Skeletal muscle satellite cell (primary cell): ENCODE measurements at regions not wholly inside any gene's neighbourhood (a gene's known extent, or its start where the extent isn't known, plus 50 kb on each side); places are given as distances from the start of the nearest gene placed in this dataset.

Source experiments
- H3K27me3 ChIP-seq: 2 replicates; pipeline ENCODE4 v1.7.0; 2013; ENCODE audit warnings: low read length; ENCODE audit not compliant: control insufficient read depth, insufficient read depth
- H3K36me3 ChIP-seq: 2 replicates; pipeline ENCODE4 v1.7.0; 2013; ENCODE audit warnings: mild to moderate bottlenecking, control low read depth, low read length; ENCODE audit not compliant: insufficient read depth
- H3K4me1 ChIP-seq: 2 replicates; pipeline ENCODE4 v1.7.0; 2013; ENCODE audit warnings: low read length; ENCODE audit not compliant: control insufficient read depth, insufficient read depth
- H3K4me2 ChIP-seq: 2 replicates; pipeline ENCODE4 v1.7.0; 2013; ENCODE audit warnings: mild to moderate bottlenecking, low read length
- H3K4me3 ChIP-seq: 2 replicates; pipeline ENCODE4 v1.7.0; 2013; ENCODE audit warnings: low read length
- H3K9ac ChIP-seq: 2 replicates; pipeline ENCODE4 v1.7.0; 2013; ENCODE audit warnings: mild to moderate bottlenecking, low read depth, low read length, moderate library complexity
- H3K9me3 ChIP-seq: replicated peaks from 2 replicates; pipeline ENCODE4 v1.7.0; 2013; ENCODE audit warnings: mild to moderate bottlenecking, control low read depth, low read length

DNA sequence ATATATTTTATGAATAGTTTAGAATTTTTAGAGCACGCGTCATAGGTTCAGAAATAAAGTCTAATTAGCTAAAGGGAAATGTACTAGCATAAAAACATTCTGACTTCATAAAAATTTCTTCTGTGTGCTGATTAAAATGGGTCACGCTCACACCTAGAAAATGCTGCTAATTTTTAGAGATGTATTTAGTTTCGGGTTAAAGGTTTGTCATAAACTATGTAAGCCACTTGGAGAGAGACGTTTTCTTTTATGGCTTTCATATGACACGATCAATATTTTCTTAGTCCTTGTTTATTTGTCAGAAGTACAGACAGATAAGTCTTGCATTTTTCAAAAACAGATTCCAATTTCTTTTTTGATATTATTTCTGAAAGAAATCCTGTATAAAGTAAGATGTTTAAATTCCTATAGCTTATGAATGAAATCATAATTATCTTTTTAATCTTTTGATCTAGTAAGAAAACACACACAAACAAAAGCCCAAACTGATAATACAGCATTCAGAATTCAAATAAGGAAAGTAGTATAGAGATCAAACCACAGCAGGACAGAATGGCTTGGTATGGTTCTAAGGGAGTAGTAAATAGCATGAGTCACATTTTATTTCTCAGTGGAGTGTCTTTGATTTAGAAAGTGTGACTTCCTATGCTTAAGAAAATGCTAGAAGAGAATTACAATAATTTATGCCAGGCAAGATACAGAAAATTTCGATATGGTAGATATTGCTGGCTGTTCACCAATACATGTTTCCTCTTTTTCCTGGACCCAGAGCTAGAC lies 236.6 kb downstream of the GPD2 start:
- no peak overlapping the region for H3K4me3 ChIP-seq
- H3K9ac ChIP-seq: no peak overlapping the region
- no peaks in the 10 kb centered on the region for H3K27me3 ChIP-seq
- no peaks in the 10 kb centered on the region for H3K4me1 ChIP-seq
- no peaks in the 10 kb centered on the region for H3K36me3 ChIP-seq
- no peak overlapping the region for H3K4me2 ChIP-seq
- H3K9me3 ChIP-seq: no peaks in the 10 kb centered on the region

DNA sequence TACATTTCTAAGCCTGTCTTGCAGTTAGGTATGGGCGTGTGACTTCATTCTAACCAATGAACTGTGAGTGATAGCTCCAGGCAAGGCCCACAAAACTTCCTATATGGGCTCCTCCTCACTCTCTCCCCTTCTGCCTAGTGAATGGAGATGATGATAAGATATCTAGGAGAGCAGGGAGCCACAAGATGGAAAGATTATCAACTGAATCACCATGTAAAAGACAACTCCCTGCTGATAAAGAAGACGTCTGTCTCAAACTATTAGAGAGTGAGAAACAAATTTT lies 237.1 kb downstream of the GPD2 start:
- H3K4me3 ChIP-seq: no peak overlapping the region
- H3K9me3 ChIP-seq: no peaks in the 10 kb centered on the region
- no peaks in the 10 kb centered on the region for H3K4me1 ChIP-seq
- H3K36me3 ChIP-seq: no peaks in the 10 kb centered on the region
- H3K9ac ChIP-seq: no peak overlapping the region
- H3K27me3 ChIP-seq: no peaks in the 10 kb centered on the region
- H3K4me2 ChIP-seq: no peak overlapping the region

DNA sequence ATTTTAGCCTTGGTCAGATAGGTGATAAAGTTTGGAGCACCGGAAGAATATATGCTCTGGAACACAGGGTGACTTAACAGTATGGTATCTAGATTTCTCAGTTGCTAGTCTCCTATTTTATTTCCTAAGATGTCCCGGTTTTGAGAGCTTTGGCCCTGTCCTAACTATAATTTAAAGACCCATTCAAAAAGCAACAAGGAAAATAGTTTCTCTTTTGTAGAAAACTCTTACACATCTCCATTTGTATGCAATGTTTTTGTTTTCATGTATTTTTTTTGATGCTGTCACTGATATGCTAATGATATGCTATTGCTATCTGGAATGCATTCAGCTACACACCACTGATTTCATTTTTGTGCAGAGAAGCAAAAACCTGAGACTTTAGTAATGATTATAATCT lies 237.8 kb downstream of the GPD2 start:
- H3K4me2 ChIP-seq: no peak overlapping the region
- H3K9ac ChIP-seq: no peak overlapping the region
- no peaks in the 10 kb centered on the region for H3K36me3 ChIP-seq
- H3K4me3 ChIP-seq: no peak overlapping the region
- no peaks in the 10 kb centered on the region for H3K9me3 ChIP-seq
- no peaks in the 10 kb centered on the region for H3K4me1 ChIP-seq
- H3K27me3 ChIP-seq: no peaks in the 10 kb centered on the region

DNA sequence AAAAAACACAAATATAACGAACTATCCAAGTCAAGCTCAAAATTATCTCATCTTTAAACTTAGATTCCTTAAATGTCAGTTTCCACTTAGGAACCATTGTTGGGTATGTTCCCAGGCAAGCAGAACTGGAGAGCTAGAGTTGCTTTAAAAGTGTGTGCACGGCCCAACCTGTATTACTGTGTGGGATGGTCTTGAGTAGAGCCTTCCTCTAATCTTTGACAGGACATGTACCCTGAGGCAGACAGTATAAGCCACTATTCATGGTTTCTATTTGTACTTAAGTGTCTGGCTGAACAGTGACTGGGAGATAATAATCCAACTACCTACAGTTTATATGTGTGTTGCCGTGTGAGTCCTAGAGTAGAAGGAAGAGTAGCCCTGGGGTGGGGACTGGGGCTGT lies 239.7 kb downstream of the GPD2 start:
- Histone ChIP-seq H3K27me3 (no peaks in the 10 kb centered on the region), H3K9me3 (no peaks in the 10 kb centered on the region), H3K4me1 (no peaks in the 10 kb centered on the region), H3K36me3 (no peaks in the 10 kb centered on the region), H3K9ac (no peak overlapping the region), H3K4me2 (no peak overlapping the region), H3K4me3 (no peak overlapping the region)

DNA sequence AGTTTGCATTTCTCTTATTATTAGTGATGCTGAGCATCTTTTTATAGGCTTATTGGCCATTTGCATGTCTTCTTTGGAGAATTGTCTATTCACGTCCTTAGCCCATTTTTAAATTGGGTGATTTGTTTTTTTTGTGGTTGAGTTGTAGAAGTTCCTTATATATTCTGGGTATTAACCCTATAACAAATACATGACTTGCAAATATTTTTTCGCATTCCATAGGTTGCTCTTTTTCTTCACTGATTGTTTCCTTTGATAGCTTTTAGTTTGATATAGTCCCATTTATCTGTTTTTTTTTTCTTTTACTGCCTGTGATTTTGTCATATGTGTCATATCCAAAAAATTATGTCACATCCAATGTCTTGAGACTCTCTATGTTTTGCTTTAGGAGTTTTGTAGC lies 243.6 kb downstream of the GPD2 start:
- Histone ChIP-seq H3K4me3 (no peak overlapping the region), H3K36me3 (no peaks in the 10 kb centered on the region)

DNA sequence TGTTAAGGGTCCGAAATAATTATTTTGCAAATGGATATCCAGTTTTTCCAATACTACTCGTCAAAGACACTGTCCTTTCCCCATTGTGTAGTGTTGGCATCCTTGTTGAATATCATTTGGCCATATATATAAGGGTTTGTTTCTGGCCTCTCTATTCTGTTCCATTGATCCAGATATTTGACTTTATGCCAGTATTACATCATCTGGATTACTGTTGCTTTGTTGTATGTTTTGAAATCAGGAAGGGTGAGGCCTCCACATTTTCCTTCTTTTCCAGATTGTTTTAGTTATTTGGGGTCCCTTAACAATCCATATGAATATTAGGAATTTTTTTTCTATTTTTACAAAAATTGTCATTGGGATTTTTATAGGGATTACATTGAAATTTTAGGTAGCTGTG lies 244.1 kb downstream of the GPD2 start:
- no peak overlapping the region for H3K4me3 ChIP-seq
- H3K36me3 ChIP-seq: no peaks in the 10 kb centered on the region

More for the DNA sequence above, 243.6 kb downstream of the GPD2 start:
- H3K4me2 ChIP-seq: no peak overlapping the region
- H3K9ac ChIP-seq: no peak overlapping the region
- H3K27me3 ChIP-seq: no peaks in the 10 kb centered on the region
- H3K9me3 ChIP-seq: no peaks in the 10 kb centered on the region
- H3K4me1 ChIP-seq: no peaks in the 10 kb centered on the region

DNA sequence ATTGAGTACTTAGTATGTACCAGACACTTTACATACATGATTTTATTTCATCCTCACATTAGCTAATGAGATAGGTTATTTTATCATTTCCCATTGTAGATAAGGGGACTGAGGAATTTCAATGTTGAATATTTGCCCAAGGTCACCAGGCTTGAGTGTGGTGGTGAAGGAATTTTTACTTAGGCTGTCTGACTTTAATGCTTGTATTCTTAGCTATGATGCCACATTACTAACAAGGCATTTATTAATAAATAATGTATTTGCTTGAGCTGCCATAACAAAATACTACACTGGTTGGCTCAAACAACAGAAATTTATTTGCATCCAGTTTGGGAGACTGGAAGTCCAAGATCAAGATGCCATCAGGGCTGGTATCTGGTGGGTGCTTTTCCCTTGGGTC lies 250.9 kb downstream of the GPD2 start:
- Histone ChIP-seq H3K9ac (no peak overlapping the region), H3K9me3 (no peaks in the 10 kb centered on the region), H3K27me3 (peaks cover 3% of the 10 kb centered on the region), H3K4me2 (no peak overlapping the region), H3K4me3 (no peak overlapping the region), H3K4me1 (no peaks in the 10 kb centered on the region), H3K36me3 (no peaks in the 10 kb centered on the region)

More for the DNA sequence above, 244.1 kb downstream of the GPD2 start:
- H3K4me1 ChIP-seq: no peaks in the 10 kb centered on the region
- no peak overlapping the region for H3K9ac ChIP-seq
- H3K4me2 ChIP-seq: no peak overlapping the region
- H3K9me3 ChIP-seq: no peaks in the 10 kb centered on the region
- no peaks in the 10 kb centered on the region for H3K27me3 ChIP-seq

DNA sequence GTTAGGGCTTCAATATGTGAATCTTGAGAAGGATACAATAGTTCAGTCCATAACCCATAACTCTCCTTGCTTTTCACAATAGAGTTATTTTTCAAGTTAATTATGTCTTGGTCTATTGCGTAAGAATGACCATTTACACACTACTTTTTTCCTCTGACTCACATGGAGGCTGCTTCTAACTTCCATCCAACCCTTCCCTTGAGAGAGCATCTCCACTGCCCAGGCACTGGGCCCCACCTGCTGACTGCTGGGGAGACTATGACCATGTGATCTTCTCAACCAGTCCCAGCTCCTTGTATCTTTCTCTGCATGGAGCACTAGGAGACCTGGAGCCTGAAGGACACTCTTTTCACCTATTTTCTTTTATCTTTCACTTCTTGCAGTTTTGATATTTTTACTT lies 251.5 kb downstream of the GPD2 start:
- Histone ChIP-seq H3K4me2 (no peak overlapping the region), H3K4me3 (no peak overlapping the region), H3K27me3 (peaks cover 3% of the 10 kb centered on the region), H3K4me1 (no peaks in the 10 kb centered on the region), H3K9ac (no peak overlapping the region), H3K36me3 (no peaks in the 10 kb centered on the region), H3K9me3 (no peaks in the 10 kb centered on the region)

DNA sequence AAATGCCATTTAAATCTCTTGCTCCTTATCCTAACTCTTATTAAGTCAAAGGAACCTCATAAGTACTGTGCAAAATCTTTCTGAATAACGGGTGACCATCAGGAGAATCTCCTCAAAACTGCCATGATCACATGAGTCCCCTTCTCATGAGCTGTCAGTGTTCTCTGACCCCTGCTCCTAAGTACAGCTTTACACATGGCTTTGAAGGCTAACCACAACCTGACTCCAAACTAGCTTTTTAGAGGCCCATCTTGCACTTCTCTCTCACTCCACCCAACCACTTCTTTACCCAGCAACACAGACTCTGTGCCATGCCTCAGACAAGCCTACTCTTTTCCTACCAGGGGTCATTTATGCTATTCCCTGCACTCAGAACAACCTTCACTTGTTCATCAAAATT lies 253.8 kb downstream of the GPD2 start:
- no peak overlapping the region for H3K4me3 ChIP-seq
- no peaks in the 10 kb centered on the region for H3K36me3 ChIP-seq
- no peaks in the 10 kb centered on the region for H3K9me3 ChIP-seq
- H3K27me3 ChIP-seq: peaks cover 3% of the 10 kb centered on the region
- H3K4me1 ChIP-seq: no peaks in the 10 kb centered on the region
- no peak overlapping the region for H3K4me2 ChIP-seq
- no peak overlapping the region for H3K9ac ChIP-seq

DNA sequence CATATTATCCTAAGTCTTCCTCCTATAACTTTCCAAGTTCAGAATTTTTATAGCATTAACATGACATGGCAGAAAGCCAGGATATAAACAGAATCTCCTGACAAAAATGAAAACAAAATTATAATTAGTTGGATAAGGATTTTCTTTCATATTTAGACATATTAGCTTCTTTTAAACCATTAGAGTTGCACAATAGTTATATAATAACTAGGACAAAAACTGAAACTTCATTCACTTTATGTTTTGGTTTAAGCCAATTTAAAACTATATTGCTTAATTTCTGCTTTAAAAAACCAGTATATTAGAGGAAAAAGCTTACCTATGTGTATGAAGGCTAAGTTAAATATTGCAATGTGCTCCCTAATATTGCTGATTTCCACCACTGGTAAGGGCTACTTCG lies 254.8 kb downstream of the GPD2 start:
- Histone ChIP-seq H3K27me3 (peaks cover 3% of the 10 kb centered on the region), H3K4me2 (no peak overlapping the region), H3K4me1 (no peaks in the 10 kb centered on the region), H3K4me3 (no peak overlapping the region), H3K36me3 (no peaks in the 10 kb centered on the region), H3K9me3 (no peaks in the 10 kb centered on the region), H3K9ac (no peak overlapping the region)

DNA sequence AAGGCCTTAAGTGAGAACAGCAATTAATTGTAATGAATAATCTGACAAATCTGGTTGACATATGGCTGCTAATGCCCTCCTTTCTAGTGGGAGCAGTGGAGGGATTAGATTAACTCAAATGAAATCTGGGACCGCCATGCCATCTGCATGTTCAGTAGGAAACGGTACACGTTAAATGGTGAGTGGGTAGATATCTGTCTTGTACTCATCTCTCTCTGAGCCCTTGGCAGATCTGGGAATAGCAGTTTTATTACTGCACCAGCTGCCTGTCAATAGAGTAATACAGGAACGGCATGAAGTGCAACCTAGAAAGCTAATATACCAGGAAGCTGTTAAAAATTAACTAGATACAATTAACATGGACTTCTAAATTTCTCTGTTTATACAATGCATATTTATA lies 258.8 kb downstream of the GPD2 start:
- H3K36me3 ChIP-seq: no peaks in the 10 kb centered on the region
- no peaks in the 10 kb centered on the region for H3K9me3 ChIP-seq
- no peak overlapping the region for H3K9ac ChIP-seq
- H3K4me2 ChIP-seq: no peak overlapping the region
- H3K4me3 ChIP-seq: no peak overlapping the region
- H3K4me1 ChIP-seq: no peaks in the 10 kb centered on the region
- H3K27me3 ChIP-seq: no peaks in the 10 kb centered on the region

DNA sequence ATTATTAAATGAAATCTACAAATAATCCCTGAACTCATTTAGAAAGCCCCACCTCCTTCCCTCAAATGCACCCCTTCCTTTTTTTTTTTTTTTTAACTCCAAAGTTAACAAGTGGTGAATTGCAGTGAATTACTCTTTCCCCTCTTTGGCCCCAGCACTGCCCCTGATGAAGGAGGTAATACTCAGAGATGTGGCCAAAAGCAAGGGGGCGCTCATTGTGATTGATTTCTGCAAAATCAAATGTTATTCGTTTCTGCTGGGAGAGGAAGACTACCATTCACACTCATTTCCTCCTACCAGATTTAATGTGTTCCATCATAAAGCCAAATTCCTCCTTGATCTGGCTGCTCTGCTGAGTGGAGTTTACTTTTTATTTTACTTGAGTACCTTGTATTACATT lies 259.4 kb downstream of the GPD2 start:
- Histone ChIP-seq H3K9me3 (no peaks in the 10 kb centered on the region), H3K27me3 (no peaks in the 10 kb centered on the region), H3K36me3 (no peaks in the 10 kb centered on the region), H3K4me3 (no peak overlapping the region), H3K4me1 (no peaks in the 10 kb centered on the region), H3K9ac (no peak overlapping the region), H3K4me2 (no peak overlapping the region)
